NCI-H446 treated with DMSO at 0.1 percent for 48 hours (cell line): ENCODE measurements at regions not wholly inside any gene's neighbourhood (a gene's known extent, or its start where the extent isn't known, plus 50 kb on each side); places are given as distances from the start of the nearest gene placed in this dataset.

Source experiments
- DNase-seq: peaks from one replicate; lab custom pipeline; 2025; lab: John Stamatoyannopoulos, UW

DNA sequence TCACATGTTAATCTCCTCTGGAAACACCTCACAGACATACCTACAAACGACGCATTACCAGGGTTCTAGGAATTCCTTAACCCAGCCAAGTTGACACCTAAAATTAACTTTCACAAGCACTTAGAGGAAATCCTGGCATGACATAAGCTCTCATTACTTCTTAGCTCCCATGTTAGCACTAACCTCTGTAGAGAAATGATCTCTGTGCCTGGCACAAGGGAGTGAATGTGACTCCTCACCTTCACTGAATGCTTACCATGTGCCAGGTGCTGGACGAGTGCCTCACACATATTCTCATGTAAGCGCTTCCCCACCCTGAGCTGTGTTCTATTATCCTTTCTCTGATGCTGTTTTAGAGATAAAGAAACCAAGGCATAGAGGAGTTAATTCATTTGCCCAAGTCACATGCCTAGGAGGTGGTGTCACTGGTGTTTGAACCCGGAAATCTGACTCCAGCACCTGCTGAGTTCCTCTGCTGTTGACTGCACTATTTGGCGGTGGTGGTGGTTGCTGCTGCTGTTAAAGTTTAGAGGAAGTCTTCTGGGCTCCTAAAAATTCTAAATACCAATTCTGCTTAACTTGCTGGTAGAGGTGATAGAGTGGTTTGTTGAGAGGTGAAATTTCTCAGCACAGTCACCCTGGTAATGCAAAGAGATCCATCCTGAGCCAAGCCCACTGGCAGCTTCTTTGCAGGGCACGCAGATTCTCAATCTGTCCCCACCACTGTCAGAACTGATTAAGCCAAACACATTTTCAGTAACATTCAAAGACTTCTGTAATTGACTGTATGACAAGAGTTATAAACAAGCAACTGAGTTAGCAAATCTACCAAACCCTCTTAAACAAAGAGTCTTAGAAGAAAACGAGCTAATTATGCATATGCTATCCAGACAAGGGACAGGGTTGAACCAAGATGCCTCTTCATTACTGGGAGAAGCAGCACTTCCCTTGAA, 200.3 kb downstream of the CMPK2 start:
- no peak for DNase-seq

GRCh38 chr2:6667326-6667725, 198.4 kb downstream of the CMPK2 start:
- no peak for DNase-seq

- no peak for DNase-seq
Measured at GRCh38 chr2:6671913-6672312, 193.8 kb downstream of the CMPK2 start.

- no peak for DNase-seq
Measured at GRCh38 chr2:6674381-6674780, 191.3 kb downstream of the CMPK2 start.

DNA sequence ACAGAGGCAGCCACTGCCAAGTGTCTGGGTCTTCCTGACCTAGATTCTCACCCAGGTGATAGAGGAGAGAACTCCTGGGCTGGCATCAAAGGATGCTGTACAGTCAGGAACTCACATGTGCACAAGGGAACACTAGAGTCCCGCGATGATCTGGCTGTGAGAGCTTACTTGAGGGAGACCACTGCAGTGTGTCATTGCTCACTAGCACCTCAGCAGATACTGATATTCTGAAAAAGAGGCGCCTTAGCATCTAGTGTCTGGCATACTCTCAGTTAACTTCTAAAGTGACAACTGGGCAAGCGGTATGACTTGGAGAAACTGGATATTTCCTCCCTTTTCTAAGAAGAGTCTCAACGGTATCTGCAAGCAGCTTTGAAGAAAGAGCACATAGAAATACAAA, 189.9 kb downstream of the CMPK2 start:
- DNase-seq: no peak

DNA sequence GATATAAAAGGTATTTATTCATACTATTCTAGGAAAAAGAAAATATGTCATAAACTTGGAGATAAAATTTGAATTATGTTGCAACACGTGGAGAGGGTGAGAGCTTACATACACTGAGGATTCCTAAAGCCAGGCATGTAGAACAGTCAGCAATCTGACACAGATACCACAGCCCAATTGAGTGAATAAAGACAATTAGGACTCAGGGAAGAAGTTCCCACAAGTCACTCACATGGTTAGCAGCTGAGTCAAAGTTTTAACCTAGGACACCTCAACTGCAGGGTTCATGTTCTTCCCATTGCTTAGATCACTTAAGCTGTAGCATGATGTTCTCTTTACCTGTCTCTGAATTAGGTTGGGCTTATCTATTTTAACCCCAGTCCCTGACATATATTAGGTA, 189.5 kb downstream of the CMPK2 start:
- no peak for DNase-seq

GRCh38 chr2:6676776-6677175, 188.9 kb downstream of the CMPK2 start:
- no peak for DNase-seq

- no peak for DNase-seq
Measured at GRCh38 chr2:6679471-6679870, 186.2 kb downstream of the CMPK2 start.

- DNase-seq: no peak
Measured at GRCh38 chr2:6683516-6683915, 182.2 kb downstream of the CMPK2 start.

- no peak for DNase-seq
Measured at GRCh38 chr2:6685447-6685846, 180.3 kb downstream of the CMPK2 start.

DNA sequence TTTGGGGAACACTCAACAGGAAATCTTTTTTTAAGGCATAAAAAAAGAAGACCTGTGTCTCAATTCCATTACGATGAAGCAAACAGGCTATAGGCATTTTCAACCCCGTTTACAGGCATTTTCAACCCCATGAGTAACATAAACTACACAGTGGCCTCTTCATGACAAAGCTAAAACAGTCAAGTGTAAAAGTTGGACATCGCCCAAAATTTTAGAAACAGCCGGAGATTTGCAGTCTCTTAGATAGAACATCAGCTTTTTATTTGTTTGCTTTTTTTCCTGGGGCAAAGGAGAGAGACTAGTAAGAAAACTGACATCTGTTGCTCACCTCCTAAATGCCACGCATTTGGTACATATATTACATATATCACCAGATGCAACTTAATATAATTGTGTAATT, 173.7 kb downstream of the CMPK2 start:
- DNase-seq: no peak

- DNase-seq: no peak
Measured at GRCh38 chr2:6692819-6693218, 172.9 kb downstream of the CMPK2 start.

- DNase-seq: no peak
Measured at GRCh38 chr2:6694555-6694954, 171.2 kb downstream of the CMPK2 start.

- no peak for DNase-seq
Measured at GRCh38 chr2:6700335-6700734, 165.4 kb downstream of the CMPK2 start.

DNA sequence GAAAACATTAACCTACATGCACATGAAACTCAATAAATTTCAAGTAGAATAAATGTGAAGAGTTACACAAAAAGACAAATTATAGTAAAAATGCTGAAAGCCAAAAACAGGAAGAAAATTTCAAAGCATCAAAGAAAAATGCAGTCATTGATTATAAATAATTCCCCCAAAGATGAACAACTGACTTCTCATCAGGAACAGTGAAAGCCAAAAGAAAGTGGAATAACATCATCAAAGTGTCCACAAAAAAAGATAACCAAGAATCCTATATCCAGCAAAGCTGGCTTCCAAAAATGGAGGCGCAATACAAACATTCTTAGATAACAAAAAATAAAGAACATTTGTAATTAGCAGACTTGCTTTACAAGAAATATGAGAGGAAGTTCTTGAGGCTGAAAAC, 161.6 kb downstream of the CMPK2 start:
- DNase-seq: no peak

DNA sequence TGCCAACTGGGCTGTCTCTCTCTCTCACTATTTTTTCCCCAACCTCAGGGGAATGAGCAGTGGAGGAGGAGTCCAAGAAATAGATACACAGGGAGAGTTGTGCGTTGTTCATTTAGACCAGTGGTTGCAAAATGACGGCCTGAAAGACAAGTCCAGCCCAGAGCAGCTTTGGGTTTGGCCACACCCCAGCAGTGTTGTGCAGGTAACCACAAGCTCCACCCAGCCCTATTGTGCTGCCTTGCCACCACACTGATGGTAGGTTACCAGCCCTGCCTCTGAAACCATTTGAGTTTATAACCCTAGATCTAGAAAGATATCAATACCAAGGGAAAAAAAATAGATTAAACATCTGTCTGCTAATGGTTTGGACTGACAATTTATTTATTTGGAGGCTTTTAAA, 144.3 kb downstream of the CMPK2 start:
- no peak for DNase-seq

DNA sequence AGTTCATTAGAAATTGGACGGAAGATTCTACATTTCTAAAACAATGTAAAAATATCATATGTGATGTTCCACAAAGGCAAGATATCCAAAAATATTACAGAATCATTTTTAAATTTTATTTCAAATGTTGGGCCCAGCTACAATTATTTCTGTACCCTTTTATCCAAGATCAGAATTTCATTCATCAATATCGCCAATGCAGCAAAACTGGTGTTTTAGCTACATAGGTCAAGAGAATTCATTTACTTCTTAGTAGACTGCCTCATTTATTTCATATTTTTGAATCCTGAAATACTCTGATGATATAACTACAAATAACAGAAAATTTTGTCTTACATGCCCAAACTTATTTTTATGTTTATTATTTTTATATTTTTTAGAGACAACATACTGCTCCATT, 143.1 kb downstream of the CMPK2 start:
- no peak for DNase-seq

GRCh38 chr2:6723865-6724604, 141.7 kb downstream of the CMPK2 start:
- no peak for DNase-seq

- no peak for DNase-seq
Measured at GRCh38 chr2:6724605-6725140, 141.0 kb downstream of the CMPK2 start.

- no peak for DNase-seq
Measured at GRCh38 chr2:6728156-6728555, 137.6 kb downstream of the CMPK2 start.

- no peak for DNase-seq
Measured at GRCh38 chr2:6730003-6730402, 135.7 kb downstream of the CMPK2 start.

- DNase-seq: no peak
Measured at GRCh38 chr2:6730649-6731532, 134.8 kb downstream of the CMPK2 start.
